ENCODE measurements at regions not wholly inside any gene's neighbourhood (a gene's known extent, or its start where the extent isn't known, plus 50 kb on each side); places are given as distances from the start of the nearest gene placed in this dataset.
"Not testable (repeated sequence)": the region's sequence is repeated elsewhere in the genome, so short reads cannot be mapped to it uniquely, and the experiment has no call there.

DNA sequence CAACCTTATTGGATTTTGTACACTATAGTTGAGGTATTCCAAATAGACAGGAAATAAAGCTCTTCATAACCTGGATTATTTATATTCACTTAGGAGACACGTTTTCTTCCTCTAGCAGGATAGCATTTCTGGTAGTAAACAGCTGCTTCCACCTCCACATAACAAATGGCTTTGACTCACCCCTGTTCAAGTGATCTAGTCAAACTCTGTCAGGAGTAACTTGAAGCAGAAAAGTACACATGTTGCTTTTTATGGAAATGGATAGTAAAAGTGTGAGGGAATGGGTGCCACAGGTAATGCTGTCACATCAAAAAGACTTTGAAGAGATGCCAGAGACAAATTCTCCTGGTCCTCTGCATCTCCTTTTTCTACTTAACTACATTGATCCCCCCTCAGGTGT is 258.7 kb upstream of the SLC7A11 start:
- DNase-seq (ENCODE audit: low read depth in 2 of 2): no peak

DNA sequence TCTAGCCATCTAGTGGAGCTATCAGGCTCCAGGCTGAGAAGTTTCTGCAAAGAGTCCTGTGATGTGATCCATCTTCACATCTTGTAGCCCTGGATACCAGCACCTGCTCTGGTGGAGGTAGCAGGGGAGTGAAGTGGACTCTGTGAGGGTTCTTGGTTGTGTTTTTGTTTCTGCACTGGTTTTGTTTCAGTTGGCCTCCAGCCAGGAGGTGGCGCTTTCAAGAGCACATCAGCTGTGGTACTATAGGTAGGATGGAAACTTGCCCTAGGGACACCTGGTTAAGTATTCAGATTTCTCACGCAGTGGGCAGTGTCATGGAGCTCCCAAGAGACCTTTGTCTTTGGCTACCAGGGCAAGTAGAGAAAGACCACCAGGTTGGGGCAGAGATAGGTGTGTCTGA is 257.5 kb upstream of the SLC7A11 start:
- DNase-seq (ENCODE audit: low read depth in 2 of 2): no peak

DNA sequence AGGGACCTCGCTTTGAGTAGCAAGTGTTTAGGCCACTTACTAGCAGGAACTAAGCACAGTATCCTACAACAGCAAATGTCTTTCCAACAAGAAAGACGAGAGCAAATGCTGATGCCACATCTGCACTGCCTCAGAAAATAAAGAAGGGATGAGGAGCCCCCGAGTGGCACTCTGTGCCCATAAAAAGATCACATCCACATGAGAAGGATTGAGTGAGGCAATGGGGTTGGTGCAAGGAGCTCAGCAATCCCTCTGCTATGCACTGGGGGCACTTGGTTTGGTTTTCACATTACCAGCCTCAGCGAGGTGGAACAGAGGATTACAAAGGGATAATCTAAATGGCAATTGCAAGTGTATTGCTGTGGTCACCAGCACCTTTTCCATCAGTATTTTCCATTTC is 252.8 kb upstream of the SLC7A11 start:
- no peak for DNase-seq (ENCODE audit: low read depth in 2 of 2)

DNA sequence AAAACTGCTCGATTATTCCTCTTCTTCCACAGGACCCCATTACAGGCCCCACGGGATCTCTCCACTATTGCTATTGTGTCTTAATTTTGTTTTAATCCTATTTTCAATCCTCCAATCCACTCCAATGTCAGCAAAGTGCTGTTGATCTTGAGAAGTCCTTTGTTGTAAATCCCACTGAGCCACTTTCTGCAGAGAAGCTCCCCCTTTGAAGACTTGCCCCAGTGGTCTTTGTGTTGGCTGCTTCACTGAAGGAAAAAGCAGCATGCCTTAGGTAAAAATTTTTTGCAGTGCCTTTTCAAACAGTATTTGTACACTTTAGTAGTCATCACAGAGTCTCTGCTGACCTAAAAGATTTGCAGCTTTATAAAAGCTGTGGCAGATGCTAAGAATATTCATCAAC is 252.0 kb upstream of the SLC7A11 start:
- no peak for DNase-seq (ENCODE audit: low read depth in 2 of 2)

DNA sequence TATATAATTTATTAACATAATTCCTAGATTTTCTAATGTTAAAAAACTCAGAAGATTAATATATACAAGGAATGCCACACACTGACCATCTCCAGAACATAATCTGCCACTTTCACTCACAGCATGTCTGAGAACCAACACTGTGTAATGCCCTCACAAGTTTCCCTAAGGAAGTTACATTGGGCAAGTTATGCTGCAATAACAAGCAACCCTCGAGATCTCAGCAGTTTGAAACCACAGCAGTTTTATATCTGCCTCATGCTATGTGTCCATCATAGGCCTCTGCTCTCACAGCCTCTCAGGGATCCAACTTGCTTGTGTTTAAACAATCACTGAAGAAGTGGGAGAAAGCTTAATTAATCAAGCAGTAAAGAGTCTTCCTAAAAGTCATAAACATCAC is 250.0 kb upstream of the SLC7A11 start:
- DNase-seq (ENCODE audit: low read depth in 2 of 2): no peak

DNA sequence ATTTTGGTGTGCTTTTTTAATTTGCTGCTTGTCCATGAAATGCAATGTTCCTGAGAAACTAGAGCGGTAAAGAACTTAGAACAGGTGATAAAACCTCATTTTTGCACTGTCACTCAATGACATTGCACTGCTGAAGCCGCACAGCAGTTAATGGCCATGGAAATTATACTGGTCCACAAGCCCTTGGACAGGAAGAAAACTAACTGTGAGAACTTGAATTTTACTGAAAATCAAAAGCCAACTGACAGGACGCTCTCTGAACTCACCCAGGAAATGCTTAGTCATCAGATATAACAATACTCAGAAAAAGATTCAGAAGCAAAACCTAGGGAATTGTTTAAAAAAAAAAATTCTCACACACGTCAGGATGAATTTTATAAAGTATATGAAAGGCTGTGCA is 246.4 kb upstream of the SLC7A11 start:
- no peak for DNase-seq (ENCODE audit: low read depth in 2 of 2)

DNA sequence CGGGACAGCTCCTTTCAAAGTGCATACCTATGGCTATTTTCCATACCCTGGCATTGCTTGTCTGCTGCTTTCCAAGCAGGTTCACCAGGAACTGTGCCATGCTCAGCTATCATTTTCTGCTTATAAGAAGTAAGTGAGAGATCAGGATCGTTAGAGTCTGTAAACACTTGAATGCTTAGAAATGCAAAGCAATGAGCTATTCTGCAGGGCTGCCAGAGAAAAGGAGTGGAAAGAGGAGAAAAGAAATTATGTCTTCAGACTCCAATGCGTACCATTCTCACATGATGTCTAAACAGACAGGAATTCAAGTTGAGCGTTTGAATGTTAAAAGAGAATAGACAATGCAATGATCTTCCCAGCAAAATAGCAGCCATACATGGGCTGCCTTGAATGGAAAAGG is 245.5 kb upstream of the SLC7A11 start:
- DNase-seq (ENCODE audit: low read depth in 2 of 2): no peak

DNA sequence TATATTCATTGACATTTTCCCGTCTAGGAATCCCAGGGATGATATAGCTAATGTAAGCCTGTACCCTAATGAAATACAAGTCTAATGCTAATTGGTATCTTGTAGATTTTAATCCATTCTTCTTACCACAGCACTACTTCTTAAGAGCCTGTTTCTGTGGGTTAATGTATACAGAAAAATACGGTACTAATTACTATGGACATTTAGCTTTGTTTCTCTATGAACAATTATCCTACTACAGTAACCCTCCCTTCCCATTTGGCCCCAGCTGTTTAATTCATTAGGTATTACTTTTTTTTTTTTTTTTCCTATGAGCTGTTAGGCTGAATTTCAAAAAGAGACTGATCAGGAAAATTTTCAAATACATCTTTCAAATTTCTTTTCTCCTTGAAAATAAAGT is 245.1 kb upstream of the SLC7A11 start:
- no peak for DNase-seq (ENCODE audit: low read depth in 2 of 2)

DNA sequence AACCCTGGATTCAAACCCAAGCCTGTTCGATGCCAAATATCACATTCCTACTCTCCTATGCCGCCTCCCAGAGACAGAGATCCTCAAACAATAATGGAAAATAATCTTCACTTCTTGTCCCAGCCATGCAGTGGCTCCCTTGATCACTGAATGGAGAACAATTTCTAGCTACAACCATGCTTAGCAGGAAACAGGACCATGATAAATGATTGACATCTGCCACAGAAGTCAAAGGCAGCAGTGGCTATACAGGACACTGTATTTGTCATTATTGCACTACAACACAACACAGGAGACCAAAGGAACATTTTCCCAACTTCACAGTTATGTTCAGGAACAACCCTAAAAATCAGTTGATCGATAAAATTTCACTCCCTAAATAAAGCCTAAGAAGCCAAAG is 243.3 kb upstream of the SLC7A11 start:
- no peak for DNase-seq (ENCODE audit: low read depth in 2 of 2)

DNA sequence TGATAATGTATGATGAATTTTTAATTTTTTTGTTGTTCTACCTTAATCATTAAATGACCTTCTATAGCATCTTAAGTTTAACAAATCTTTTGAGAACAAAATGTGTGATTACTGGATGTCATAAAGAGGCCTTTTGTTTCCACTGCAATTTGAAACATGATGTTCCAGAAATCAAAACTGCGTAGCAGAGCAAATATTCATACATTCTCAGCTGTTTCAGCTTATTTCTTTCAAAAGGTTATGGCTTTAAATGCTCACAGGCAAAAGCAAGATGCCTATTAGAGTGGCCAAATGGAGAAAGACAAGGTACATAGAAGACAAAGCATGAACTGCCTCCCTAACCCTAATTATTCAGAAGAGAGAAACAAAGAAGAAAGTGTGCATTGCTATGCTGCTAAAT is 233.0 kb upstream of the SLC7A11 start:
- DNase-seq (ENCODE audit: low read depth in 2 of 2): no peak

DNA sequence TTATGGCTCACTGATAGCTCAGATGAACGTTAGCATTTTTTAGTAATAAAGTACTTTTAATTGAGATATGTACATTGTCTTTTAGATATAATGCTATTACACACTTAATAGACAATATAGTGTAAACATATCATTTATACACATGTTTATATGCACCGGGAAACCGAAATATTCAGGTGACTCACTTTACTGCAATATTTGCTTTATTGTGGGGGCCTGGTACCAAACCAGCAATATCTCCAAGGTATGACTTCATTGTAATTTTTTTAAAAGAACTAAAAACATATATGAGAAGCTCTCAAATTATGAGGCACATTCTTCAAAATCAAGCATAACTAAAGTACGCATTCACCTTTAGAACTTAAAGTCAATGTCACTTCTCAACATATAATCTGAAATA is 231.2 kb upstream of the SLC7A11 start:
- no peak for DNase-seq (ENCODE audit: low read depth in 2 of 2)

DNA sequence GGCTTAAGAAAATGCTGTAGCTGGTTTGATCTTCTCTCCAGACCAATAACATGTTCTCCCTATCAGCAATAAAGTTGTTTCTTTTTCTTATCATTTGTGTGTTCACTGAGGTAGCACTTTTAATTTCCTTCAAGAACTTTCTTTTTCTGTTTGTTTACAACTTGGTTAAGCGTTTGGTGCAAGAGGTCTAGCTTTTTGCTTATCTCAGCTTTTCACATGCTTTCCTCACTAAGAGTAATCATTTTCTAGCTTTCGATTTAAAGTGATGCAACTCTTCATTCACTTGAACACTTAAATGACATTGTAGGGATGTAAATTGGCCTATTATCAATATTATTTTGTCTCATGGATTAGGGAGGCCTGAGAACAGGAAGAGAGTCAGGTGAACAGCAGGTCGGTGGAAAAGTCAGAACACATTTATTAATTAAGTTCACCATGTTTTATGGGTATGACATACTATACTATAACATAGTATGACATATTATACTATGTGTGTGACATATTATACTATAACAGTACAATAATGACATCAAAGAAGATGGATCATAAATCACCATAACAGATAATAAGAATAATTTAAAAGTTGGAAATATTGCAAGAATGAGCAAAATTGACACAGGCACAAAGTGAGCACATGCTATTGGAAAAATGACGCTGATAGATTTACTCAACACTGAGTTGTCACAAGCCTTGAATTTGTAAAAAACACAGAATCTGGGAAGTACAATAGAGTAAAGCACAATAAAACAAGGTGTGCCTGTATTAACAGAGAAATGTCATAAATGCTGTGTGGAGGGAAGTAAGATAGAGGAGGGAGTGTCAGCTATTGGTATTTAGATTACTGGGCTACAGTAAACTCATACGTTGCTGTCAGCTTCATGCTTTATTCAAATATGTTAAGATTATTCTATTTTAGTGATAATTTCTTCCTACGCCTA is 218.6 kb upstream of the SLC7A11 start:
- no peak for DNase-seq (ENCODE audit: low read depth in 2 of 2)

DNA sequence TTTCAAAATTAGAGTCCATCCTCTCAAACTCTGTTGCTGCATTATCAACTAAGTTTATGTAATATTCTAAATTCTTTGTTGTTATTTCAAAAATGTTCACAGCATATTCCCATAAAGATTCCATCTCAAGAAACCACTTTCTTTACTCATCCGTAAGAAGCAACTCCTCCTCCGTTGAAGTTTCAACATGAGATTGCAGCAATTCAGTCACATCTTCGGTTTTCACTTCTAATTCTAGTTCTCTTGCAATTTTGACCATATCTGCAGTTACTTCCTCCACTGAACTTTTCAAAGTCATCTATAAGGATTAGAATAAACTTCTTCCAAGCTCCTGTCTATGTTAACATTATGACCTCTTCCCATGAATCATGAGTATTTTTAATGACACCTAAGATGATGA is 216.6 kb upstream of the SLC7A11 start:
- no peak for DNase-seq (ENCODE audit: low read depth in 2 of 2)

DNA sequence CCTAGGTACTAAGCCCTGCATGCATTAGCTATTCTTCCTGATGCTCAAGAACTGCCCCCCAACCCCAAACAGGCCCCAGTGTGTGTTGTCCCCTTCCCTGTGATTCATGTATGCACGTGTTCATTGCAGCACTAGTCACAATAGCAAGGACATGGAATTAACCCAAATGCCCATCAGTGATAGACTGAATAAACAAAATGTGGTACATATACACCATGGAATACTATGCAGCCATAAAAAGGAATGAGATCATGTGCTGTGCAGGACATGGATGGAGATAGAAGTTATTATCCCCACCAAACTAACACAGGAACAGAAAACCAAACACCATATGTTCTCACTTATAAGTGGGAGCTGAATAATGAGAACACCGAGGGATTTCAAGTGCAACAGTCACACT is 214.2 kb upstream of the SLC7A11 start:
- DNase-seq (ENCODE audit: low read depth in 2 of 2): not testable (repeated sequence)

DNA sequence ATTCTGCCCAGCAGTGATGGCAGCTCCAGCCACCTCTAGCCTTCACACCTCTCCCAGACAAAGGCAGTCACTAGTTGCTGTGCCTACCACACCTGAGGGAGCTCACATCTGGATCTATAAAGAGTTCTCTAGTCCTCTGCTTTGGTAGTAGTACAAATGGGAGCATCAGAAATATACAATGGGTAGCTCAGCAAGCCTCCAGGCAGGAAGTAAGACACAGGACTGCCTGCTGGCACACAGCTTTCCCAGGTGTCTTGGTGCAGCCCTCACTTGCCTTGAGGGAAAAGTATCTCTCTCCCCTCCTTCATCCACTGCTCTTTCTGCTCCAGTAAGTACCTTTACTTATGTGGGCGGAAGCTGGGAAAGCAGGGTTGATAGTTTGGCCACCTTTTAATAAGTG is 212.9 kb upstream of the SLC7A11 start:
- DNase-seq (ENCODE audit: low read depth in 2 of 2): no peak

DNA sequence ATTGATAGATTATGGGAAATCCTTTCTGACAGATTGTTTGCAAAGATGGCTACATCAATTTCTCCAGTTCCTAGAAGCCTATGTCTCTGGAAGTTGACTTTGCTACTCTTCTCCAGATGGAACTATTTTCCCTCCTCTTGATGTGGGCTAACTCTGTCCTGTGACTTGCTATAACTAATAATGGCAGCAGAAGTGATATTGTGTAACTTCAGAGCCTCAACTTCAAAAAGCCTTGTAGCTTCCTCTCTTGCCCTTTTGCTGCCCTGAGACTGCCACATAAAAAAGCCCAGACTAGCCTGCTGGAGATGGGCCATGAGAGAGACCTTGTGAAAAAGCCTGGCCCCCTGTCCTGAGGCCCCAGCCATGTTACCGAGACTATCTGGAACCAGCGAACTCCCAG is 210.7 kb upstream of the SLC7A11 start:
- DNase-seq (ENCODE audit: low read depth in 2 of 2): no peak

DNA sequence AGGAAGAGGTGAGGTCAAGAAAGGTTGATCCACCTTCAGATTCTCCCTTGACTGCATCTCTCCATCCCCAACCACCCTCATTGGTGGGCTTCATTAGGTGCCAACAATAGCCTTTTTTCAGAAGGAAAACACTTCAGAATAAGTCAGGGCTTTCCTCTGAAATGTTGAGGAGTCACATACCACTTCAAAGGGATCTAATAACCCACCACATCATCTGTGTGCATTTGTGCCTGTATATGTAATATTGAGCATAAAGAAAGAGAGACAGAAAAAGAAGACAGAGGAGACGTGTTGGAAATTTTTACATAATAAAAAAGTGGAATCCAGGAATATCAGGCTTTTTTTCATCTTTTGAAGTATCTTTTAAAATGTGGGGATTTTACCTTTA is 209.1 kb upstream of the SLC7A11 start:
- DNase-seq (ENCODE audit: low read depth in 2 of 2): no peak

DNA sequence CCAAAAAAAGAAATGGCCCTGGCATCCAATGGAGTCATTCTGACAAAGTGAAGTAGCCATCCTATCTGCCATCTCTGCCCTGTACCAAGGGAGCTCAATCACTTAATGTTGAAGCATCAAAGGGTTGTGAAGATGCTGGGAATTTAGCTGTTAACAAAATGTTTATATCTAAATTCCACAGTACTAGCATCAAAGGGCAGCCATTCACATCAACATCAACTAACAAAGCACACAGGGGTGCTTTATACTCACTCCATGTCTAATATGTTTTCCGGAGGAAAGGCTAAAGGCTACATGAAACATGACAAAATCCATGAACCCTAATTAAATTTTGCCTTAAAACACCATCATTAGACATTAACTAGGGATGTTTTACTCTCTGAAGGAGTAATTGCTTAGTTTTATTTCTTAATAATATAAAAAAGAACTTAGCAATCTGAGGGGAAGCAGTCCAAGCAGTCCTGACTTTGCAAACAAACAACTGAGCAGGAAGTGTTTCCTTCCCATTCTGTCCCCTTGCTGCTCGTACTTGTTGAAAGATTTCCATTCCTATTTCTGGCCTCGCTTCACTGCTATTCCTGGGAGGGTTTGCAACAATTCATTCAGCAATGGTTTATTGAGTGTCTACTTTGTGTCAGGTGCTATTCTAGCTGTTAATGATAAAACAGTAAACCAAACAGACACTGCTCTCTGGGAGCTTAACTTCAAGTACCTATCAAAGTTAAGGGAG is 208.6 kb upstream of the SLC7A11 start:
- DNase-seq (ENCODE audit: low read depth in 2 of 2): no peak

DNA sequence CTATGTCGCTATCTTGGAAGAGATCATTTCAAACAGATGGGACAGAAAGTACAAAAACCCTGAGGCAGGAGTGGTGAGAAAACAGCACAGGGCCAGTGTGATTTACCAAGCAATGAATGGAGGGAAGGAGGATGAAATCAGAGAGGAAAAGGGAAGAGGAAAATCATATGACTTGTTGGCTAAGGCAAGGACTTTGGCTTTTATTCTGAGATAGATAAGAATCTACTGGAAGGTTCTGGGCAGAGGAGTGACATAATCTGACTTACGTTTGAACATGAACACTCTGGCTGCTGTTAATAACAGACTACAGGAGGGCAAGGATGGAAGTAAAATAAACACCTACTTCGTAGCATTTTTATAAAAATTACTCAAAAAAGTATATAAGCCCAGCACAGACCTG is 207.8 kb upstream of the SLC7A11 start:
- no peak for DNase-seq (ENCODE audit: low read depth in 2 of 2)

DNA sequence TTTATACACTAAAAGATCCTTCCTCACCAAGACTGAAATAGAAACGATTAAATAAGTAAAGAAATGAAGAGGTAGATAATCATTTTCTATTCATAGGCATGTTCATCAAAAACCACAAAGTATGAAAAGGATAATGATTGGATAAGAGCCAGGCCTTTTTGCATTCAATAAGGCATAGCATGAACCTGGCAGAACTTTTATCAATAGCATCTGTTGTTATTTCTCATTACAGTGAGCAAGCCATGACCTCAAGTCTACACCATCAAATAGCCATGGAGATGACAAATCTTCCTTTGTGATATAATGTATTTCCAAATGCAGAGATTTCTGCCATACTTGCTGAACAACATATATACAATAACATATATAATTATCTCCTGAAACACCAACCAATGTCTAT is 206.0 kb upstream of the SLC7A11 start:
- no peak for DNase-seq (ENCODE audit: low read depth in 2 of 2)

DNA sequence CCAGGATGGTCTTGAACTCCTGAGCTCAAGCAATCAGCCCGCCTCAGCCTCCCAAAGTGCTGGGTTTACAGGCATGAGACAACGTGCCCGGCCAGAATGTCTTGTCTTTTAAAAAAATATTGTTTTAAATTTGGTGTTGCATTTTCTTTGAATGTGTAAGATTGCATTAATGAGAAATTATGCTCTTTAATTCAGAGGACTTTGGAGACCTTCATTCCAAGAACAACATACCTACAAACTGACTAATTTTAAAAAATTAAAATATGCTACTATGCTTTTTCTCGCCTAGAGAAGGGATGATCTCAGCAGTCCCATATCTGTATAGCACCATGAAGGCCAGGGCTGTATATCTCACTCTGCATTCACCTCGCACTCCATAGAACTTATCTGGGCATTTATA is 204.3 kb upstream of the SLC7A11 start:
- no peak for DNase-seq (ENCODE audit: low read depth in 2 of 2)

DNA sequence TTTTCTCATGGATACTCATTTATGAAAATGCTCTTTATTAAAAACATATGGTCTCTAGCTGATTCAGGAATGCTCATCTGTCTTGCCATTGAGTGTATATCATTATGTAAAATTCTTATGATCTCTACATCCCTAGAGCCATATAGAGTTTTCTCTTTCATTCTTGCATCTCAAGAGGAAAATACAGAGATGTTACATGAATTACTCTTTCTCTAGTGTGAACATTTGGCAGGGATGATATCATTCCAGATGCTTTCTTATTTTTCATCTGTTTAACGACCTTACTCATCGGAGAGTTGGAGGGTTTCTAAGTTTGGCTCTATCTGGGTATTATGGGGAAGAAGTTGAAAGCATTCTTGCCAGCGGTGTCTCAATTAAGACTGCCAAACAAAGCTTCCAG is 202.9 kb upstream of the SLC7A11 start:
- no peak for DNase-seq (ENCODE audit: low read depth in 2 of 2)

DNA sequence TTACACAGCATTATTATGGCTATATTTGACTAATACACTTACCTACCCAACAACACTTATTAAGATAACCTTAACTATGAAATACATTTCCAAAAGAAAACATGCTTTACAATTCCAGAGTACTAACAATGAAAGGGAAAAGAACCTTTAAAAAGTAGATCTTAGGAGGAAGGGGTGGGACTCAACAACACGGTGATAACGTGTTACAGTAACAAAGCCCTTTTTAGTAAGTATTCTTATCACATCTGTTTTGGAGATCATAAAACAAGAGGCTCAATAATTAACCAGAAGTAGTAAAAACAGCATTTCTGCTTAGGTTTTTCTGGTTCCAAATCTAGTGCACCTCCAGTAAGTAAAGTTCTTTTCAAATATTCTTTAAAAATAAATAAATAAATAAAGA is 202.1 kb upstream of the SLC7A11 start:
- DNase-seq (ENCODE audit: low read depth in 2 of 2): no peak
